H1 (cell line): ENCODE measurements at regions not wholly inside any gene's neighbourhood (a gene's known extent, or its start where the extent isn't known, plus 50 kb on each side); places are given as distances from the start of the nearest gene placed in this dataset.

Experiments
- CTCF ChIA-PET: fragments of 300-600 bp; sonication (Branson Sonifier 250); formaldehyde crosslinking; loops from one replicate; lab custom pipeline; 2021; ENCODE audit not compliant: partially characterized antibody; lab: Charles Lee
- POLR2A ChIA-PET: fragments of 300-600 bp; sonication (Branson Sonifier 250); formaldehyde crosslinking; loops from one replicate; lab custom pipeline; 2021; ENCODE audit warnings: inconsistent platforms; ENCODE audit not compliant: partially characterized antibody; lab: Charles Lee
- DNase-seq, 2 experiments: peaks; one replicate each; pipeline versions ENCODE4 v3.0.0 to v3.0.0-alpha.2; 2010 to 2022; ENCODE audit warnings: low spot score in 2 of 2, low read depth in 1 of 2, mixed read lengths in 1 of 2
- FAIRE-seq: peaks from 2 replicates; lab custom pipeline; 2011; peaks lifted over from hg19 to GRCh38; lab: Jason Lieb, UNC
- H2AFZ ChIP-seq: 2 replicates; pipeline ENCODE4 v1.8.1; 2012; ENCODE audit warnings: low read length, inconsistent platforms
- H2AK5ac ChIP-seq: 2 replicates; pipeline ENCODE4 v1.6.1; 2013; ENCODE audit warnings: low read depth, low read length
- H2BK120ac ChIP-seq: replicated peaks from 2 replicates; pipeline ENCODE3; 2013; ENCODE audit warnings: low read depth, low read length, inconsistent platforms
- H2BK12ac ChIP-seq: 2 replicates; pipeline ENCODE4 v1.6.1; 2013; ENCODE audit warnings: low read depth, low read length
- H2BK15ac ChIP-seq: 2 replicates; pipeline ENCODE4 v1.6.1; 2013; ENCODE audit warnings: low read length
- H2BK20ac ChIP-seq: 2 replicates; pipeline ENCODE4 v1.6.1; 2013; ENCODE audit warnings: low read length
- H2BK5ac ChIP-seq: 2 replicates; pipeline ENCODE4 v1.6.1; 2013; ENCODE audit warnings: low read depth, low read length
- H3K14ac ChIP-seq: 2 replicates; pipeline ENCODE4 v1.6.1; 2013; ENCODE audit warnings: inconsistent platforms; ENCODE audit not compliant: insufficient read length
- H3K18ac ChIP-seq: 2 replicates; pipeline ENCODE4 v1.6.1; 2013; ENCODE audit warnings: low read length; ENCODE audit errors: extremely low read depth
- H3K23ac ChIP-seq: 2 replicates; pipeline ENCODE4 v1.6.1; 2013; ENCODE audit warnings: inconsistent platforms; ENCODE audit not compliant: insufficient read length
- H3K23me2 ChIP-seq: 2 replicates; pipeline ENCODE4 v1.6.1; 2013; ENCODE audit warnings: low read depth, low read length
- H3K27ac ChIP-seq: 2 replicates; pipeline ENCODE4 v1.6.1; 2011; ENCODE audit warnings: low read depth, low read length, inconsistent platforms
- H3K27me3 ChIP-seq, 4 experiments: replicated peaks in 1 of 4; 1 replicate in 1 of 4; 2 replicates in 3 of 4; pipeline versions ENCODE4 v1.6.1 to v1.8.1; 2011 to 2013; ENCODE audit warnings: low read length in 3 of 4, mild to moderate bottlenecking in 3 of 4, inconsistent platforms in 2 of 4, mixed read lengths in 2 of 4, moderate library complexity in 1 of 4; ENCODE audit not compliant: control insufficient read depth in 3 of 4, insufficient read depth in 3 of 4; ENCODE audit errors: extremely low read depth in 1 of 4
- H3K36me3 ChIP-seq, 4 experiments: 2 replicates each; pipeline versions ENCODE4 v1.6.1 to v1.8.1; 2011 to 2013; ENCODE audit warnings: mild to moderate bottlenecking in 4 of 4, low read length in 3 of 4, moderate library complexity in 2 of 4, control low read depth in 1 of 4, inconsistent platforms in 1 of 4; ENCODE audit not compliant: insufficient read depth in 4 of 4, control insufficient read depth in 2 of 4
- H3K4ac ChIP-seq: replicated peaks from 2 replicates; pipeline ENCODE3; 2013; ENCODE audit warnings: low read length, low read depth, mixed read lengths, inconsistent platforms; ENCODE audit not compliant: insufficient read length
- H3K4me1 ChIP-seq, 4 experiments: replicated peaks in 1 of 4; 1 replicate in 1 of 4; 2 replicates in 3 of 4; pipeline versions ENCODE4 v1.6.1 to v1.8.1; 2011 to 2013; ENCODE audit warnings: low read length in 3 of 4, inconsistent platforms in 2 of 4, mixed read lengths in 1 of 4; ENCODE audit not compliant: insufficient read depth in 4 of 4, control insufficient read depth in 3 of 4
- H3K4me2 ChIP-seq, 2 experiments: 2 replicates each; pipeline versions ENCODE4 v1.6.1 to v1.8.1; 2011 to 2013; ENCODE audit warnings: low read depth in 2 of 2, low read length in 2 of 2, control low read depth in 1 of 2, inconsistent platforms in 1 of 2, mild to moderate bottlenecking in 1 of 2; ENCODE audit not compliant: insufficient read depth in 1 of 2
- H3K4me3 ChIP-seq, 4 experiments: fragments of 200-600, 300-600 bp in 1 of 4; sonication (generic), shearing (Covaris generic), sonication (Bioruptor Twin) in 1 of 4; 2 replicates each; pipeline versions ENCODE4 v1.5.1 to v1.8.1; 2011 to 2016; ENCODE audit warnings: low read length in 4 of 4, low read depth in 3 of 4, control low read depth in 2 of 4, inconsistent platforms in 2 of 4, mild to moderate bottlenecking in 2 of 4, mixed read lengths in 1 of 4, moderate library complexity in 1 of 4; ENCODE audit not compliant: insufficient read depth in 2 of 4; ENCODE audit errors: extremely low read depth in 1 of 4
- H3K56ac ChIP-seq: replicated peaks from 2 replicates; pipeline ENCODE3; 2013; ENCODE audit warnings: low read depth, mild to moderate bottlenecking, mixed read lengths, low read length, inconsistent platforms; ENCODE audit not compliant: insufficient read length
- H3K79me1 ChIP-seq: 2 replicates; pipeline ENCODE4 v1.6.1; 2013; ENCODE audit warnings: low read depth, low read length, control low read depth
- H3K79me2 ChIP-seq, 2 experiments: 2 replicates each; pipeline versions ENCODE4 v1.6.1 to v1.8.1; 2012 to 2013; ENCODE audit warnings: low read length in 2 of 2, mild to moderate bottlenecking in 2 of 2, inconsistent platforms in 1 of 2; ENCODE audit not compliant: insufficient read depth in 2 of 2, control insufficient read depth in 1 of 2
- H3K9ac ChIP-seq, 4 experiments: replicated peaks in 1 of 4; 1 replicate in 1 of 4; 2 replicates in 3 of 4; pipeline versions ENCODE4 v1.6.1 to v1.8.1; 2011 to 2013; ENCODE audit warnings: low read depth in 3 of 4, low read length in 3 of 4, control low read depth in 2 of 4, mild to moderate bottlenecking in 2 of 4, moderate library complexity in 2 of 4, inconsistent platforms in 1 of 4; ENCODE audit errors: extremely low read depth in 1 of 4
- H3K9me3 ChIP-seq, 2 experiments: 2 replicates each; pipeline versions ENCODE4 v1.6.1 to v1.8.1; 2012 to 2013; ENCODE audit warnings: mild to moderate bottlenecking in 2 of 2, moderate library complexity in 2 of 2, control low read depth in 1 of 2, inconsistent platforms in 1 of 2, low read depth in 1 of 2, low read length in 1 of 2, mixed read lengths in 1 of 2; ENCODE audit not compliant: insufficient read depth in 2 of 2
- H4K20me1 ChIP-seq, 2 experiments: replicated peaks in 1 of 2; 2 replicates each; pipeline versions ENCODE3 to v1.8.1; 2011 to 2013; ENCODE audit warnings: inconsistent platforms in 2 of 2, low read length in 2 of 2, mild to moderate bottlenecking in 1 of 2; ENCODE audit not compliant: insufficient read depth in 2 of 2, control insufficient read depth in 1 of 2
- H4K5ac ChIP-seq: 2 replicates; pipeline ENCODE4 v1.6.1; 2013; ENCODE audit warnings: low read length, low read depth, mixed read lengths, inconsistent platforms; ENCODE audit not compliant: insufficient read length
- H4K8ac ChIP-seq: 2 replicates; pipeline ENCODE4 v1.8.0; 2013; ENCODE audit warnings: mild to moderate bottlenecking, moderate library complexity, low read length, inconsistent platforms; ENCODE audit not compliant: insufficient read depth; ENCODE audit errors: extremely low read depth
- H4K91ac ChIP-seq: replicated peaks from 2 replicates; pipeline ENCODE3; 2013; ENCODE audit warnings: low read length, mixed read lengths, inconsistent platforms; ENCODE audit not compliant: insufficient read length
- CBX5 ChIP-seq: fragments of 300-800, 300-1000 bp; sonication (generic); IDR thresholded peaks from 2 replicates; pipeline ENCODE4 v1.7.1; 2016; ENCODE audit warnings: antibody characterized with exemption, low read length, low read depth
- CTBP2 ChIP-seq: IDR thresholded peaks from 2 replicates; pipeline ENCODE4 v1.7.0; 2011; ENCODE audit warnings: borderline replicate concordance, mild to moderate bottlenecking, moderate library complexity, mixed read lengths, low read length; ENCODE audit not compliant: insufficient read depth, insufficient read length
- EGR1 ChIP-seq: IDR thresholded peaks from 2 replicates; pipeline ENCODE4 v1.6.1; 2011; ENCODE audit warnings: low read depth, low read length, borderline replicate concordance
- EZH2 ChIP-seq: fragments of 200-600 bp; sonication (generic); IDR thresholded peaks from 2 replicates; pipeline ENCODE4 v1.7.1; 2012; ENCODE audit warnings: low read depth, mild to moderate bottlenecking, moderate library complexity, low read length, inconsistent platforms; ENCODE audit not compliant: severe bottlenecking
- FOSL1 ChIP-seq: IDR thresholded peaks from 2 replicates; pipeline ENCODE4 v1.6.1; 2011; ENCODE audit warnings: mild to moderate bottlenecking, low read depth, low read length, moderate library complexity; ENCODE audit not compliant: insufficient read depth
- PHF8 ChIP-seq: fragments of 200-600 bp; sonication (generic); conservative IDR thresholded peaks from 2 replicates; pipeline ENCODE4 v1.7.1; 2012; ENCODE audit warnings: low read depth, mild to moderate bottlenecking, inconsistent platforms, low read length, moderate library complexity
- POU5F1 ChIP-seq: IDR thresholded peaks from 2 replicates; pipeline ENCODE4 v1.6.1; 2011; ENCODE audit warnings: low read depth, mild to moderate bottlenecking, low read length, moderate library complexity
- RFX5 ChIP-seq: IDR thresholded peaks from 2 replicates; pipeline ENCODE4 v1.6.1; 2011; ENCODE audit warnings: low read depth, low read length, improper control_type of control experiment, borderline replicate concordance
- SIRT6 ChIP-seq: IDR thresholded peaks from one replicate; pipeline ENCODE4 v1.7.1; 2012; ENCODE audit warnings: low read length, inconsistent platforms
- SP1 ChIP-seq: IDR thresholded peaks from 2 replicates; pipeline ENCODE4 v1.6.1; 2011; ENCODE audit warnings: low read depth, low read length
- TCF12 ChIP-seq: IDR thresholded peaks from 2 replicates; pipeline ENCODE4 v1.6.1; 2011; ENCODE audit warnings: low read depth, mild to moderate bottlenecking, low read length
- TEAD4 ChIP-seq: IDR thresholded peaks from 2 replicates; pipeline ENCODE4 v1.6.1; 2012; ENCODE audit warnings: low read depth, low read length, inconsistent platforms, mixed read lengths
- USF2 ChIP-seq: IDR thresholded peaks from 2 replicates; pipeline ENCODE4 v1.6.1; 2011; ENCODE audit warnings: low read length, improper control_type of control experiment
- WGBS, 2 experiments: shearing (Covaris generic) in 1 of 2; methylation state at CpG; one replicate each; pipeline versions ENCODE4 v1.1.6 to v1.1.7; 2013 to 2015; ENCODE audit warnings: low lambda C conversion rate in 2 of 2, mixed read lengths in 2 of 2, inconsistent platforms in 1 of 2, low coverage in 1 of 2, missing lambda C conversion rate in 1 of 2; ENCODE audit not compliant: insufficient replicate concordance in 2 of 2, insufficient coverage in 1 of 2, insufficient read length in 1 of 2; ENCODE audit errors: extremely low coverage in 1 of 2, missing lambda C conversion rate in 1 of 2; 5-methylcytosine and 5-hydroxymethylcytosine counted together
- TF ChIP-seq, protein P1 (sequence below): IDR thresholded peaks from 2 replicates; pipeline ENCODE4 v1.6.1; 2011; ENCODE audit warnings: low read depth, mild to moderate bottlenecking, low read length; ENCODE audit not compliant: insufficient read depth

DNA sequence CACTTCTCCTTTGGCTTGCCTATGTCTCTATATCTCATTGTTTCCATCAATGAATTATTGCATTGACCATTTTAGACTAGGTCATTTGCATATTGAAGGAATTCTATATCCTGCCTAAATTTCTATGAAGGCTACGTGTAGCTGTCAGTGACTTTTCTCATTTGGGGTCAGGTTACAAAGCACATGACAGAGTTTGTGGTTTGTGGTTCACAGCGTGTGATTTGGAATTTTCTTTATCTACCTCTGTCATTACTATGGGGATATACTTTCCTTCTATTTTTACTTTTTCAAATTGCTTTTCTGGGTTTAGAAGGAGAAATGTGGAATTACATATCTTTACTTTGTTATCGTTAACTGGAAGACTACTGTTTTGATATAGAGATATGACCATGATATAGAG lies 317.3 kb upstream of the CFAP20DC start:
- no peak overlapping the region for H3K23ac ChIP-seq
- no peak overlapping the region for H3K4me2 ChIP-seq
- no peak overlapping the region for H3K14ac ChIP-seq
- no peak overlapping the region for H2BK12ac ChIP-seq
- no peak overlapping the region for H4K5ac ChIP-seq
- H2BK5ac ChIP-seq: no peak overlapping the region
- H3K36me3 ChIP-seq: no peaks in the 10 kb centered on the region
- no peaks in the 10 kb centered on the region for H4K20me1 ChIP-seq
- H2AFZ ChIP-seq: no peak overlapping the region
- H2BK15ac ChIP-seq: no peak overlapping the region
- H3K23me2 ChIP-seq: no peaks in the 10 kb centered on the region; the same call in 1 of the 2 replicates
- H3K27me3 ChIP-seq: no peaks in the 10 kb centered on the region
- H3K9ac ChIP-seq: no peak overlapping the region
- no peak overlapping the region for H3K4me3 ChIP-seq
- FAIRE-seq (no peak), DNase-seq (no peak)
- no peak overlapping the region for H2AK5ac ChIP-seq
- H3K79me1 ChIP-seq: no peaks in the 10 kb centered on the region
- TF ChIP-seq TEAD4: no peak
- TF ChIP-seq POU5F1: no peak
- no peak for TF ChIP-seq SIRT6
- TF ChIP-seq RFX5: no peak
- no peak for TF ChIP-seq FOSL1
- no peak for TF ChIP-seq EGR1
- TF ChIP-seq CTBP2: no peak
- no peak for TF ChIP-seq USF2
- TF ChIP-seq PHF8: no peak
- no peak for TF ChIP-seq TCF12
- no peak for TF ChIP-seq CBX5
- no peak for TF ChIP-seq SP1
- TF ChIP-seq, protein P1, sequence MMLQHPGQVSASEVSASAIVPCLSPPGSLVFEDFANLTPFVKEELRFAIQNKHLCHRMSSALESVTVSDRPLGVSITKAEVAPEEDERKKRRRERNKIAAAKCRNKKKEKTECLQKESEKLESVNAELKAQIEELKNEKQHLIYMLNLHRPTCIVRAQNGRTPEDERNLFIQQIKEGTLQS: no peak
- TF ChIP-seq EZH2: no peak
- H4K8ac ChIP-seq: no peak overlapping the region
- no peaks in the 10 kb centered on the region for H3K79me2 ChIP-seq
- no peak overlapping the region for H4K91ac ChIP-seq
- H3K9me3 ChIP-seq: no peaks in the 10 kb centered on the region
- no peak overlapping the region for H2BK120ac ChIP-seq
- CTCF ChIA-PET: interaction anchor here (1.8 kb wide), 1 partner anchor 41 kb away, joined by 3 read pairs; no protein-coding TSS in a partner anchor
- H3K18ac ChIP-seq: no peak overlapping the region
- H2BK20ac ChIP-seq: no peak overlapping the region
- no peak overlapping the region for H3K27ac ChIP-seq
- WGBS, 2 experiments: 61% methylated on average over 3 of the region's 3 CpGs; no CpG with 5 or more reads in 1 of the 2 experiments
- POLR2A ChIA-PET: no interaction called here
- H3K4ac ChIP-seq: no peak overlapping the region
- H3K4me1 ChIP-seq: no peaks in the 10 kb centered on the region; a peak in 1 of 7 replicates
- H3K56ac ChIP-seq: no peak overlapping the region
